Epithelial cell of proximal tubule (primary cell): ENCODE measurements at regions not wholly inside any gene's neighbourhood (a gene's known extent, or its start where the extent isn't known, plus 50 kb on each side); places are given as distances from the start of the nearest gene placed in this dataset.

Source experiments
- DNase-seq: peaks from one replicate; pipeline ENCODE4 v3.0.0-alpha.2; 2011; ENCODE audit warnings: low read depth
- H3K4me3 ChIP-seq: 2 replicates; pipeline ENCODE4 v1.5.1; 2011; ENCODE audit warnings: low read depth, mild to moderate bottlenecking, low read length
- TF ChIP-seq, protein P1 (sequence below): conservative IDR thresholded peaks from 2 replicates; pipeline ENCODE4 v1.5.1; 2012; ENCODE audit warnings: low read depth, mild to moderate bottlenecking, low read length

DNA sequence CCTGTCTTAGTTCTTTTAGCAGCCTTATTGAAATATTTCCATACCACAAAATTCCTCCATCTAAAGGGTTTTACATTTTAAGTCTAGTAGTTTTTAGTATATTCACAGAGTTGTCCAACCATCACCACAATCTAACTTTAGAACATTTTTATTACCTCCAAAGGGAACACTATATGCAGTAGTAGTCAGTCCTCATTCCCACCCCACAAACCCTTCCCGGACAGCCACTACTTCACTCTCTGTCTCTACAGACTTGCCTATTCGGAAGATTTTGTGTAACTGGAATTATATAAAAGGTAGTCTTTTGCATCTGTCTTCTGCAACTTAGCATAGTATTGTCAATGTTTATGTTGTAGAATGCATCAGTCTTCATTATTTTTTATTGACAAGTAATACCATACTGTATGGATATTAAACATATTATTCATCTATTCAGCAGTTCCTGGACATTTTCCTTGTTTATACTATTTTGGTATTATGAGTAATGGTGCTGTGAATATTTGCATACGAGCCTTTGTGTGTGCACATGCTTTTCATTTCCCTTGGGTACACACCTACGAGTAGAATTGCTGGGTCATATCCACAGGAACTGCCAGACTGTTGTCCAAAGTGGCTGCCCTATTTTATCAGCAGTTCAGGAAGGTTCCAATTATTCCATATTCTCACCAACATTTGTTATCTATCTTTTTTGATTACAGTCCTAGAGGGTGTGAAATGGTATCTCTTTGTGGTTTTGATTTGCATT is 60.9 kb upstream of the LANCL2 start:
- DNase-seq = no peak
- TF ChIP-seq, protein P1, sequence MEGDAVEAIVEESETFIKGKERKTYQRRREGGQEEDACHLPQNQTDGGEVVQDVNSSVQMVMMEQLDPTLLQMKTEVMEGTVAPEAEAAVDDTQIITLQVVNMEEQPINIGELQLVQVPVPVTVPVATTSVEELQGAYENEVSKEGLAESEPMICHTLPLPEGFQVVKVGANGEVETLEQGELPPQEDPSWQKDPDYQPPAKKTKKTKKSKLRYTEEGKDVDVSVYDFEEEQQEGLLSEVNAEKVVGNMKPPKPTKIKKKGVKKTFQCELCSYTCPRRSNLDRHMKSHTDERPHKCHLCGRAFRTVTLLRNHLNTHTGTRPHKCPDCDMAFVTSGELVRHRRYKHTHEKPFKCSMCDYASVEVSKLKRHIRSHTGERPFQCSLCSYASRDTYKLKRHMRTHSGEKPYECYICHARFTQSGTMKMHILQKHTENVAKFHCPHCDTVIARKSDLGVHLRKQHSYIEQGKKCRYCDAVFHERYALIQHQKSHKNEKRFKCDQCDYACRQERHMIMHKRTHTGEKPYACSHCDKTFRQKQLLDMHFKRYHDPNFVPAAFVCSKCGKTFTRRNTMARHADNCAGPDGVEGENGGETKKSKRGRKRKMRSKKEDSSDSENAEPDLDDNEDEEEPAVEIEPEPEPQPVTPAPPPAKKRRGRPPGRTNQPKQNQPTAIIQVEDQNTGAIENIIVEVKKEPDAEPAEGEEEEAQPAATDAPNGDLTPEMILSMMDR = no peak
- H3K4me3 ChIP-seq = no peak overlapping the region

DNA sequence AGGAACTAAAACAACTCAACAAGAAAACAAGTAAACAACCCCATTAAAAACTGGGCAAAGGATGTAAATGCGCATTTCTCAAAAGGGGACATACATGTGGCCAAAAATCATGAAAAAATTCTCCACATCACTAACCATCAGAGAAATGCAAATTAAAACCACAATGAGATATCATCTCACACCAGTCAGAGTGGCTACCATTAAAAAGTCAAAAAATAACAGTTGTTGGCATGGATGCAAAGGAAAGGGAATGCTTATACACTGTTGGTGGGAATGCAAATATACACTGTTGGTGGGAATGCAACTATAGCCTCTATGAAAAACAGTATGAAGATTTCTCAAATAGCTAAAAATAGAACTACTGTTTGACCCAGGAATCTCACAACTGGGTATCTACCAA is 60.0 kb upstream of the LANCL2 start:
- TF ChIP-seq, protein P1 = no peak
- DNase-seq = no peak
- no peak overlapping the region for H3K4me3 ChIP-seq

DNA sequence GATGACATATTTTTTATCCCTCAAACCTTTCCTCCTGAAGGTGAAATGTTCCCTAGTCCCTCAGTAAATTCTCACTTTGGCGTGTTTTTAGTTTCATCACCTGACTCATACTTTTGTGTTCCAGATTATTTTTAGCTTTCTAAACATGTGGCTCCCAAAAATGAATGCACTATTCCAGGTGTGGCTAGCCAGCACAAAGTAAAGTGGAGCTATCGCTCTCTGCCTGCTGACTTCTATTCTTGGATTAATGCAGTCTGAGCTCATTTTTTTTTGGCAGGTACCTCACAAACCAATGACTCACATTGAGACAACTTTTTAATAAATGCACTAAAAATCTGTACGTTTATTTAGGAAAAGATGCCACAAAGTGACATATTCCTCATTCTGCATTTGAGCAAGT is 58.8 kb upstream of the LANCL2 start:
- TF ChIP-seq, protein P1 = no peak
- DNase-seq = no peak
- no peak overlapping the region for H3K4me3 ChIP-seq

DNA sequence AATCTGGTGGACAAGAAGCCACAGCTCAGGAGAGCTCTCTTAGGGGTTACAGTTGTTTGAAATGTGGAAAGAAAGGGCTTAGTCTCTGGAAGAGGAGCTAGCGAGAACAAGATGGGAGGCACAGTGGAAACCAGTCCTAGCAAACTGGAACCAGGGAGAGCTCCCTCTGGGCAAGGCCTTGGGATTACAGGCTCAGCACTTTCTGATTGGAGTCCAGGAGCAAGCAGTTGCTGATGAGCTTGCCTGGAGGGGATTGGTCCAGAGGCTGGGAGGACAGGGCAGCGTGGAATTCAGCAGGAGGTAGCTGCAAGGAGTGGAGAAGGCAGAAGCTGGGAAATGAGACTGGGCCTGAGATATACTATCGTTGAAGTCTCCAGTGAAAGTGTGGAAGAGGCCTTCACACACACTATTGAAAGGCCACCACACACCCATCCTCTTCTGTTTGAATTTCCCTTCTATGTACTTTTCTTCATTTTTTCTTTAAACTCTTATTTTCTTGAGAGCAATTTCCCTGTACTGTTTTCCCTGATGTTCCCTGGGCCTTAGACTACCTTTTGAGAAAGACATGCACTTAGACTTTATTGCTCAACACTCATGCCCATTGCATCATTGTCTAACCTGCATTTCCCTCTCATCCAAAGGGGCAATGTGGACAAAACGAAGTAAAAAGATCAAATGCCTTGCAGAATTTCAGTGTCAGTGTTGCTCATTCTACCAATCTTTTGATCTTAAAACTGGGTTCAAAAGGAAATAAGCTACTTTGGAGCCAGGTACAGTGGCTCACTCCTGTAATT is 57.8 kb upstream of the LANCL2 start:
- TF ChIP-seq, protein P1 = no peak
- DNase-seq = no peak
- H3K4me3 ChIP-seq = no peak overlapping the region

DNA sequence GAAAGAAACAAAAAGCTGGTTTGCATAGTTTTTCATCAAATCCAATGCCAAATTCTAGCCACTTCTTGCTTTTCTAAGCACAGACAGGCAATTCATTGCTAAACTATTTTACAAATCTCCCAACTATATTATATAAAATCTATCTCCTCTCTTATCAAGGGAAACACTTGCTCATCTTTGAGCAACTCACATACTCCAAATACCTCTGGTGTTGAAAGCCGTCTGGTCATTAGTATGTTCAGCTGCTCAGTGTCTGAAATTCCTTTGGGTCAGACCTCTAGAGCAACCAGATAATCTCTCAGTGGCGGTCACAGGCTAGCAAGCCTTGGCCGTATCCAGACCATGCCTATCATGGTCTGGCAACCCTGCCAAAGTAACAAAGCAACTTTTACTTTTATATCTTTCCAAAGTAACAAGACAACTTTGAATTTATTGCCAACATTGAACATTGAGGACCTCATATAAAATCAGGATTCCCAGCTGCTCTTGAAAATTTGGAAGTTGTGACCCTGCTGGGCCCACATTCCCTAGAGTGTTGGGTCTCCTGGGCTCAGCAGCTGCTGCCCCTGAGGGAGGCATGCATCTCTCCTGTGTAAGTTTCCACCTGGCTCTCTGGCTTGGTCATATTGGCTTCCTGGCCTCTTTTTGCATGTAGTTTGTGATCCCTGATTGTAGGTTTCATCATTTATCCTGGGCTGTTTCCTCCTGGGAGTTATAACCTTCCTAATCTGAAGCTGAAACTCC is 56.8 kb upstream of the LANCL2 start:
- H3K4me3 ChIP-seq = no peak overlapping the region
- TF ChIP-seq, protein P1 = no peak
- DNase-seq = no peak

DNA sequence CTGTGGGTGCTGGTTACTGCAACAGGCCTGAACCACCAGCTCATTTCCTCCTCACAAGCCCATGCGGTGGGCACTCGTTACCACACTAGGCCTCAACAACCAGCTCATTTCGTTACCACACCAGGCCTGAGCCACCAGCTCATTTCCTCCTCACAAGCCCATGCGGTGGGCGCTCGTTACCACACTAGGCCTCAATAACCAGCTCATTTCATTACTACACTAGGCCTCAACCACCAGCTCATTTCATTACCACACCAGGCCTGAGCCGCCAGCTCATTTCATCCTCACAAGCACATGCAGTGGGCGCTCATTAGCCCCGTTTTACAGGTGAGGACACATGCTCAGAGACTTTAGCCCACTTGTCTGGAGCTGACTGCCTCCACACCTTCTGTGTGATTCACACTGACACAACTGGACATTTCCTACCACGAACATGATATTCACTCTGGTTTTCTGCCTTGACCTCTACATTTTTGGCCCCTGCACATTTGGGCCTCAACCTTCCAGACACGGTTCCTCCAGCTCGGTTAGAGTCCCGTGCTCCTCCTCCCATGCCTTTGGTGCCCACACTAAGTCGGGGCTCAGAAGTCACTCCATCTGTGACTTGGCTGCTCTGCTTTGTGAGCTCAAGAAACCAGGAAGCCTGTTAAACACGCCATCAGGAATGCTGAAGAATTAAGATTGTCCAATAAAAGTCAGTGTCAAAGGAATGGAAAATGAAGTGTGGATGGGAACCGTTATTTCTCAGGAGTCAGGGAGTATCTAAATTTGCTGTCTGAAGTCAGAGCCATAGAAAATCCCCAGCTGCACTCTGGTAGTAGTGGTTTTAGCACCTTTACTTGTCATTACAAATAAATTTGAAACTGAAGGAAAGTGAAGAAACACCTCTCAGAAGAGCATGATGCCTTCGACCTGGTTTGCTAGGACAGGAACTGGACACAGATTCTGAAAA is 55.8 kb upstream of the LANCL2 start:
- H3K4me3 ChIP-seq = no peak overlapping the region
- no peak for DNase-seq
- TF ChIP-seq, protein P1 = no peak
